HG03108 (cell line): ENCODE measurements at regions not wholly inside any gene's neighbourhood (a gene's known extent, or its start where the extent isn't known, plus 50 kb on each side); places are given as distances from the start of the nearest gene placed in this dataset.

ENCODE experiments used
- ATAC-seq: cut with Tn5 transposase; IDR thresholded peaks from one replicate; pipeline ENCODE4 v1.9.1; 2021; ENCODE audit warnings: moderate library complexity; ENCODE audit not compliant: unreplicated experiment

DNA sequence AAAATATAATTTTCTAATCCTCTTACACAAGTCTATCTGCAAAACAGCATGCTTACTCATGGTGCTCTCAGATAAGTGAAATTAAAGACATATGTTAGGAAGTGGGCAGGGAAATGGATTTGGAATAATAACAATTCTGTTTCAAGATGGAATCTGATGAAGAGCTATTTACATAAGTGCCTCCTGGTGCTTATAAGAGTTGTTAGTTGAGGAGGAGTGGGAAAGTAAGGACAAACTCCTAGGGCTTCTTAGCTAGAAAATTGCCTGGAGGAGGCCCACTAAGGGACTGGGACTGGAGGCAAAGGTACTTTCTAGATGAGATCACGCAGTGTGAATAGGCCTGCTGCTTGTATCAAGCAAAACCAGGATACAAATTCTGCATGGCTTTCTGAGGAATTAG lies 939.8 kb downstream of the GLUD2 start:
- no peak for ATAC-seq

DNA sequence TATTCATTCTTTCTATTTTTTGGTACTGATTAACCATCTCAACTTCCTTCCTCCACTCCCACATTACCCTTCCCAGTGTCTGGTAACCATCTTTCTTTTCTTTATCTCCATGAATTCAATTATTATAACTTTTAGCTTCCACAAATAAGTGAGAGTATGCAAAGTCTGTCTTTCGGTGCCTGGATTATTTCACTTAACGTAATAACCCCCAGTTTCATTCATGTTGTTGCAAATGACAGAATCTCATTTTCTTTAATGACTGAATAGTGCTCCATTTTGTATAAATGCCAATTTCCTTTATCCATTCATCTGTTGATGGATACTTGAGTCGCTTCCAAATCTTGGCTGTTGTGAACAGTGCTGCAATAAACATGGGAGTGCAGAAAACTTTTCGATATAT lies 940.4 kb downstream of the GLUD2 start:
- ATAC-seq = no peak

DNA sequence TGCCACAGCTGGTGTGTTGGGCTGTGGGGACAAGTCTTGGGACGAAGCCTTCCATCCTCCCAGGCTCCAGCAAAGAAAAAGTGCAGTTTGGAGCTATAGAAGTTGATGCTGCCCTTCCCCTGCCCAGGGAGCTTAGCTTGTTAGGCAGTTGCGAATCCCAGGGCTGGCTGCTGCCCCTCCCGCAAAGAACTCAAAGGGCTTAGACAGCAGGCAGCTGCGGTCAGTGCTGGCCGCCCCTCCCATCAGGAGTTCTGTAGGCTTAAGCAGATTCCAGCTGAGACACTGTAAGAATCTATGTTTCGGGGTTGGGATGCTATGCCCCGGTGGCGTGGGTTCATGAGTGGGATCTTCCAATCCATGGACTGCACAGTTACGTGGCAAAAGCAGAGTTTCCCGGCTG lies 956.7 kb downstream of the GLUD2 start:
- no peak for ATAC-seq

DNA sequence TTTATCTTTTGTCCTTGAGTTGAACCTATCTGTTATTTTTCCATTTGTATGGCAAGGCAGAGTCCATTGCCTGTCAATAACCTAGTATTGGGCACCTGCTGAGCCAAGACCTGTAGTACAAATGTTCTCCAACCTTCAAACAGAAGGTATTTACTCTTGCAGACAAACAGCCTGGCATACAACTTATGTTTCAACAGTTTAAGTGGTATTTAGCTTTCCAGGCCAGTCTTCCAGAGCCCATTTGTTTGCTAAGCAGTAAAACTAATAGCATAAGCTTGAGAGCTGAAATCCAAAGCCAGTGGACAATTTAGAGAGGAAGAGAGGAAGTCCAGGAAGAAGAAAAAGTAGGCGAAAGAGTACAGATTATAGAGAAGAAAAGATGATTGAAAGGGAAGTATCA lies 979.3 kb downstream of the GLUD2 start:
- ATAC-seq = no peak

DNA sequence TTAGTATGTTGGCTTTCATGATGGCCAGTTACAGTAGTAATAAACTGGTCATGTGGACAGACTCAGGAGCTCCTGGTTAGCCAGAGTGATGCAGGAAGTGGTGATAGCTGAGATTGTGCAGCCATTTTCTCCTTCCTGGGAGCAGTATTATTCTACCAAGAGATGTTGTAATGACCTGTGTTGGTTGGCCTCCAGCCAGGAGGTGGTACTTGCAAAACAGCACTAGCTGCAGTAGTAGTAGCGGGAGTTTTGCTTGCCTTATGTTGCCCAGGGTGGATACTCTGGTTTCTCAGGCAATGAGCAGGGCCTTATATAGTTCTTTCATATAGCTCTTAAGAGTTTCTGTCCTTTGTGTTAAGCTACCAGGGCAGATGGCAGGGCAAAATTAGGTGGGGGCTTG lies 998.8 kb downstream of the GLUD2 start:
- ATAC-seq = no peak

DNA sequence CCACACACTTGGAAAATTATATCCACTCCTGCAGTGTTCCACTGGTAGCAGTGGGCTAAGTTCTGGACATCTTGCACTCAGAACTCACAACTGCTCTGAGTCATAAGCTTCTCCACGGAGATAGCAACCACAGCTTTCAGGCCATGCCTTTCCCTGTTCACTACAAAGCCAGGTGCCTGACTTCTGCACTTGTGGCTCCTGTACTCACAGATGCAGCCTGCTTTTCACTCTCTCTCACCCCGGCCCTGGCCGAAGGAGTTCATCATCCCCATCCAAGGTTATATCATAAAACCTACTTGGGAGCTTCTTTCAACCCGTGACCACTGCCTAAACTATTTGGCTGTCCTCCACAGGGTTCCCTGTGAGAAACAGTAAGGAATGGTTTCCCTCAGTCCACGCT lies 999.4 kb downstream of the GLUD2 start:
- ATAC-seq = no peak

DNA sequence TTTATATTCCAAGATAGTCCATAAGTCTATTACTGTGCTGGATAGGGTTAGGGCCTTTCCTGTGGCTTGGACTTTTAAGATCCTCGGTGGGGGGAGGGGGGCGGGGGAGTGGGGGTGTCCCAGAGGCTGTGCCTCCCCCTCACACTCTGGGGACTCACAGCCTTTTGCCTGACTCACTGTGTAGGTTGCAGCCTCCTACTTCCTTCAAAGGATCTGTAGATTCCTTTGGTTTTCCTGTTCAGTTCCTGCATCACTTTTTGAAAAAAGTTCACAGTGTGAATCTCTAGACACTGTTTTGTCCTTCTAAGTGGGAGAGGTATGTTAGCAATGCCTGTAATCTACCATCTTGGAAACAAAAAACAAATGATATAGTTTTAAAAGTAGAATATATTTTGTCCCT lies 999.9 kb downstream of the GLUD2 start:
- ATAC-seq = no peak

DNA sequence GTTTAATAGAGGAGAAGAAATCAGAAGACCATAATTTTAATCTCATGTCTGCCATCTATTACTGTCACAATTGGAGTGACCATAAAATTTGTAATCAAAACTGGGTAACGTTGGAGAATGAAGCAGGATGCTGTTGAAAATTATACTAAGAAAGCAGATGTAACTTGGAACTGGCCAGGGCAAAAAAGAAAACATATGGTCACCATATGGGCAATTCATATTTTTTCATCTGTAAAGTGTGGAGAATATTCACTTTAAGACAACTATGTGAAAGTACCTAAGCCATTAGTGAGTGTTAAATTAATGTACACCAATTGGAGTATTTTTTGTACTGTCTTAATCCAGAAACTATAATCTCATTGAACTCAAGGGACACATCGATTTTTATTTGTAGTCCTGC lies 1008.0 kb downstream of the GLUD2 start:
- no peak for ATAC-seq

DNA sequence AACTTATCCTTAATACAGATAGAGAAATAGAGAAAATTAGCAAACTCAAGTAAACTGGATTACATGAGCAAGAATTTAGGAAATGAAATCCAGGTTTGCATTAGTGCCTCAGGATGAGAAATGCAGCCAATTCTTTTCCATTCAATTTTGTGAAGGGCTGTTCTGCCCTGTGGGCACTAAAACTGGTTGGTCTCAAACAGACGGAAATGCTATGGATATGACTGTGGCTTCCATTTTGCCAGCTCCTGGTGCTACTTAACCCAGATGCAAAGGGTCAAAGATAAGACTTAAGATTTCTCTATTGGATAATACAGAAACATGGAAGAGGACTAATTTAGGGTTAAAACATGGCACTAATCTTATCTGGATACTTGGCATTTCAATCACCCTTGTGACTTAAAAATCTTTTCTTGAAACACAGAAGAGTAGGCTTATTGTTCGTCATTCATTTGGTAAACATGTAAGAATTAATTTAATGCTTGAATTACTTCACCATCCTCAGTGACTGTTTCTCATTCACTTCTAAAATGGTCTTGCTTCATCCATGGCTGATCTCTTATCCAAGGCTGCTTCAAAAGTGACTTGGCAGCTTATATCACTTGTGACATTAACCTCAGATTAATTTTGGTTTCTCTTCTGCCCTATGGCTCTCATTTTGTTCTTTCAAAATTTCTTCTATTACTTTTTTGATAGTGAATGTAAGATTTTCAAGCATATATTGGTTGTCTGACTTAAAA lies 1008.7 kb downstream of the GLUD2 start:
- no peak for ATAC-seq

DNA sequence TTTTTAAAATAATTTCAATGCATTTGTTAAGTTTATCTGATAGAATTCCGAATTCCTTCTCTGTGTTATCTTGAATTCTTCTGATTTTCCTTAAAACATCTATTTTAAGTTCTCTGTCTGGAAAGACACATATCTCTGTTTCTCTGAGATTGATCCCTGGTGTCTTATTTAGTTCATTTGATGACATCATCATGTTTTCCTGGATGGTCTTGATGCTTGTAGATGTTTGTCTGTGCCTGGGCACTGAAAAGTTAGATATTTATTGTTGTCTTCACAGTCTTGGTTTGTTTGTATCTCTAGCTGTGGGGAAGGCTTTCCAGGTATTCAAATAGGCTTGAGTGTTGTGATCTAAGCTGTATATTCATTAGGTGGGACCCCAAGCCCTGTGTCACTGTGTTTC lies 1028.8 kb downstream of the GLUD2 start:
- ATAC-seq = no peak

DNA sequence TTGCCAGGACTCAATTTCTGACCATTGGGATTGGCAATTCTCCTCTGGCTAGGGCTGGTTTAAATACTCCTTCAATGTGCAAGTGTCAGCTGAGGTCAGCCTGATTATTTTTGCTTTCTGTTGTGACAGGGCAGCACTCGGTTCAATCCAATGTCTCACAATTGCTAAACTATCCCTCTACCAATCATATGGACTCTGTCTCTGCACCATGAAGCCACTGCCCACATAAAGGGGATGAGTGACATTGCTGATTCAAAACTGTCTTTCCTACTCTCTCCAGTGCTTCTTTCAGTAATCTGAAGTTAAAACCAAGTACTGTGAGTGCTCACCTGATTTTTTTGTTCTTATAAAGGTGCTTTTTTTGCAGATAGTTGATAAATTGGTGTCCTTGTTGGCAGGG lies 1030.7 kb downstream of the GLUD2 start:
- no peak for ATAC-seq

DNA sequence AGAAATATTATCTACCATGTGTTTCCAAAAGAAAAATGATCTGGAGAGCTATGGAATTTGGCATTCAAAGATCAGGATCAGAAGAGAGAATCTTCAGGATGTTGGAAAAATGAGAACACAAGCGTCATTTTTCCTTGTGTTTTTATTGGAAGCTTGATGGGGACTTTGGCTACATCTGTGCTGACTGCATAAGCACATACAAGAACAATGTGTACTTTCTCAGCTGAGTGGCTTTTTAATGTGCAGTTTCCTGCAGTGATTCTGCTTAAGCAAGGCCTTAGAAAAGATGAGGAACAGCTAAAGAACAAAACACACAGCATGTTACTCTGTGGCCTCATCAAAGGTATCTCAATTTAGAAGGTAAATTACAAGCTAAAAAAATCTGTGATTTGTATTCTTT lies 1039.9 kb downstream of the GLUD2 start:
- ATAC-seq = no peak

DNA sequence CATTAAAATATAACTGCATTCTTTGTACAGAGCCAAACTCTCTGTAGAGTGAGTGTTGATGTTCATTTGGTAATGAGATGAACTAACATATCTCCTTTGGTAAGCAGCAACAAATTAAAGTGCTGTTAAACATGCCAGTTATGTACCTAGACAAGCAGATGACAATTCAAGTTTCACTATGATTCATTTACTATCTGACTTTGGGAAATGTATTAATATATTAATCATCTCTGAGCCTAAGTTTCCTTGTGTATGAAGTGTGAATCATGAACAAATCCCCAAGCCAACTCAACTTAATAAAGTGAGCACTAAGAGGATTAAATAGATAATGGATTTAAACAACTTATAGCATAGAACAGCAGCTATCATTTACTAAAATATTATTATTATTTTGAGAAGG lies 1044.2 kb downstream of the GLUD2 start:
- no peak for ATAC-seq

DNA sequence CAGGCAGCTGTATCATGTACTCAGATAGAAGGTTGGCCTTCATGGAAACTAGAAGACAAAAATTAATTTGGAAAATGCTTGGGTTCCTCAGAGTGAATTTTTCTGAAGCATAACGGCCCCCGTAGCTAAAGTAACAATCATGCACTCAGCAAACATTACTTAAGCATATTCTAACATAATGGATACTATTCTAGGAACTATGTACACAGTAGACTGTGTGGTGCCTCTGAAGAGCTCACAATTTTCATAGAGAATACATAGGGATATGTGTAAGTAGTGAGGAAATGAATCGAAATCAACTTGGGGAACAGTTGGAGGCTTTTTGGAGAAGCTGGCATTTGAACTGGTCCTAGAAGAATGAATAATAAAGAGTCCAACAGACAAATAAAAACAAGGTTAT lies 1045.0 kb downstream of the GLUD2 start:
- ATAC-seq = no peak

DNA sequence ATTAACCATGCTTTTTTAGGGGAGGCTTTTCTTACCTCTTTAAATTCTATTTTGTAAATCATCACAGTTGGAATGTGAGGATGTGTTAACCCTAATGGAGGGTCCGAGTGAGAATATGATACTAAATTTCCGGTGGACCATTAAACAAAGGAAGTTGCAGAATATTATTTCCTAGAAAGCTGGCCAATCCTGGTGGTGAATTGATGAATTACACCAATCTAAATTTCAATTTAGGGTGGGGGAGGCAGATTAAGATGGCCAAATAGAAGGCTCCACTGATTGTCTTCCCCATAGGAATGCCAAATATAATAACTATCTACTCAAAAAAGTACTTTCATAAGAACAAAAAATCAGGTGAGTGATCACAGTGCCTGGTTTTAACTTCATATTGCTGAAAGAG lies 1045.6 kb downstream of the GLUD2 start:
- no peak for ATAC-seq

DNA sequence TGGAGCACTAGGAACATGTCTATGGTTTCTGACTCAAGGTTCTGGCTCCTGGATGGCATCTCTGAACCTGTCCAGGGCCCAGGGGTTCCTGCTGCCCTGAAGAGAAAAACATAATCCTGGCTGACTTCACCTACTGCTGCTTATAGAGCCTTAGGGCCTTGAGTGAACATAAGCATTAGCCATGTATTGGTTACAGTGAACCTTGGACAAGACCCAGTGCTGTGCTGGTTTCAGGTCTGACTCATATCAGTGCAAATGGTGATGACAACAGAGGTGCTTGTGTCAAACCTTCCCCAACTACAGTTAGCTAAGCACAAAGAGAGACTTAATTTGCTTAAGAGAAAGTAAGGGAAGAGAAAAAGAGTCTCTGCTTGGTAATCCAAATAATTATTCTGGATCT lies 1047.2 kb downstream of the GLUD2 start:
- ATAC-seq = no peak

DNA sequence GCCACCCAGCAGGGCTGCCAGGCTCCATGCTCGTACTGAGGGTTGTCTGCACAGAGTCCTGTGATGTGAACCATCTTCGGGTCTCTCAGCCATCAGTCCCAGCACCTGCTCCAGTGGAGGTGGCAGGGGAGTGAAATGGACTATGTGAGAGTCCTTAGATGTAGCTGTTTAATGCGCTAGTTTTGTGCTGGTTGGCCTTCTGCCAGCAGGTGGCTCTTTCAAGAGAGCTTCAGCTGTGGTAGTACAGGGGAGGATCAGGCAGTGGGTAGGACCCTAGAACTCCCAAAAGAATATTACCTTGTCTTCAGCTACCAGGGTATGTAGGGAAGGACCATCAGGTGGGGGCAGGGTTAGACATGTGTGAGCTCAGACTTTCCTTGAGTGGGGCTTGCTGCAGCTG lies 1066.0 kb downstream of the GLUD2 start:
- no peak for ATAC-seq

DNA sequence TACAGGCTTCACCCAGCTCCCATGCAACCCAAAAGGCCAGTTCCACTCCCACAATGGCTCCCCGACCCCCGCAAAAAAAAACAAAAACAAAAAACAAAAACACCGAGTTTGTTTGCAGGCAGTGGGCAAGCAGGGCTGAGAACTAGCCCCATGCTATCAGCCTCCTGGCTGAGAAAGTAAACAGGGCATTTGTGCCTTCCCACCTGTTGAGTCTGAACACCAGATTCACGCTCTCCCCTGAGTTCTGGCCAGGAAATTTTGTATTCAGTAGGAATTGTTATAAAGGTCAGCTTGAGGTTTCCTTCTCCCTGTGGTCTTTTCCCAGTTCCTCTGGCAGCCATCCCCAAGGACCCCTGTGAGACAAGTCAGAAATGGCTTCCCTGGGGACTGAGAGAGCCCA lies 1066.5 kb downstream of the GLUD2 start:
- ATAC-seq = no peak

DNA sequence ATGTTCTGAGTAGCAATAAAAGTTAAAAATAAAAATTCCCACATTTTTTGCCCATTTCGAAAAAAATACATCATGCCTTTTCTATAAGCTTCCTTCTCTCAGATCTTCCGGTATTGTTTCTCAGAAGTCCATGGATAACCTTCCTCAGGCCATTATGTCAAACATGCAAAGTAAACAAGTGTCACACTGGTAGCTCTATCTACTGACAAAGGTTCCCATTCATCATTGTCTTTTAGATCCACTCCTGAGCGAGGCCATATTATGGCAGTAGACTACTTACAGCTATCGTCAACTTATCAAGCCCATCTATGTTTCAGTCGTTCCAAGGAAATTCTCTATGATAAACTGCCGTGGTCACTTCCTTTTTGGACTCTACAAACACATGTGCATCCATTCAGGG lies 1068.2 kb downstream of the GLUD2 start:
- no peak for ATAC-seq

DNA sequence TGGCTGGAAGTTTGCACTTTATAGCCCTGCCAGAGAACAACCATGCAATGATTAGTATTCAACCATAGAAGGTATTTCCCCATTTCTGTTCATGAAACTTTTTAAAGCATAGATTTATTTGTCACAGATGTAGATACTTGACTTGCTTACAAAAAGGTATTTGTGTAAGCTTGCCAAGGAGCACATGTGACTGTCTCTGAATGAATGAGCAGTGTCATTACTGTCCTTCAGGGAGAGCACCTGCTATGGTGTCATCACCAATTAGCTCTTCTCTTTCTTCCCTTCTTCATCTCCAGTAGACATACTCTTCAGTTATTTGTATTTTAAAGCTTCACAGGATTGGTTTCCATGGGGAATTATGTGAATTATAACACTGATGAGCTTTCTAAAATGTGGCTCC lies 1064.7 kb upstream of the GRIA3 start:
- no peak for ATAC-seq

DNA sequence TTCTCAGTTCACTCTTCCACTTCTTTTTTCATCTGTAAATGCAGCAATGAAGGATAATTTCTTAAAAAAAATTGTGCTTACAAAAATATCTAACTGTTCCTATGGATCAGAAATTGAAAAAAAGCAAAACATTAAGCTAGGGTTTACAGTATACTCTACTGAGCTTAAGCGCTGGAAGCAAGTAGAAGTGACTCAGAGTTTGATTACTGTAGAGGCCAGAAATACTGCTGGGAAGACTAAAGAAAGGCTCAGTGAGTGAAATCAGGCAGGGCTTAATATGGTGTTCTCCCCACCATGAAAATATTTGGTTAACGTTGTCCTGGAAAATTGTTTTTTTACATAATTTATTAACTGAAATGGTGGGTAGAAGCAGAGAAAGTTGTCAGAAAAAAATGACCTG lies 1061.8 kb upstream of the GRIA3 start:
- ATAC-seq = no peak

DNA sequence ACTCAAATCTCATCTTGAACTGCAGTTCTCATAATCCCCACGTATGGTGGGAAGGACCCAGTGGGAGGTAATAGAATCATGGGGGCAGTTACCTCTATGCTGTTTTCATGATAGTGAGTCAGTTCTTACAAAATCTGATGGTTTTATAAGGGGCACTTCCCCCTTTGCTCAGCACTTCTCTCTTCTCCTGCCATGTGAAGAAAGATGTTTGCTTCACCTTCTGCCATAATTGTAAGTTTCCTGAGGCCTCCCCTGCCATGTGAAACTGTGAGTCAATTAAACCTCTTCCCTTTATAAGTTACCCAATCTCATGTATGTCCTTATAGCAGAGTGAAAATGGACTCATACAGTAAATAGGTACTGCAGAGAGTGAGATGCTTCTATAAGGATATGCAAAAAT lies 1050.6 kb upstream of the GRIA3 start:
- no peak for ATAC-seq

DNA sequence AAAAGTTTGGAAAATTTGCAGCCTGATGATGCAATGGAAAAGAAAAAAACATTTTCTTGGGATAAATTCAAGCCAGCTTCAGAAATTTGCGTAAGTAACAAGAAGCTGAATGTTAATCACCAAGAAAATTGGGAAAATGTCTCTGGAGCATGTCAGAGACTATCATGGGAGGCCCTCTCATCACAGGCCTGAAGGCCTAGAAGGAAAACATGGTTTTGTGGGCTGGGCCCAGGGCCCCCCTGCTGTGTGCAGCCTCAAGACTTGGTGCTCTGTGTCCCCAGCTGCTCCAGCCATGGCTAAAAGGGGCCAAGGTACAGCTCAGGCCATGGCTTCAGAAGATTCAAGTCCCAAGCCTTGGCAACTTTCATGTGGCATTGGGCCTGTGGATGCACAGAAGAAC lies 1049.8 kb upstream of the GRIA3 start:
- no peak for ATAC-seq

DNA sequence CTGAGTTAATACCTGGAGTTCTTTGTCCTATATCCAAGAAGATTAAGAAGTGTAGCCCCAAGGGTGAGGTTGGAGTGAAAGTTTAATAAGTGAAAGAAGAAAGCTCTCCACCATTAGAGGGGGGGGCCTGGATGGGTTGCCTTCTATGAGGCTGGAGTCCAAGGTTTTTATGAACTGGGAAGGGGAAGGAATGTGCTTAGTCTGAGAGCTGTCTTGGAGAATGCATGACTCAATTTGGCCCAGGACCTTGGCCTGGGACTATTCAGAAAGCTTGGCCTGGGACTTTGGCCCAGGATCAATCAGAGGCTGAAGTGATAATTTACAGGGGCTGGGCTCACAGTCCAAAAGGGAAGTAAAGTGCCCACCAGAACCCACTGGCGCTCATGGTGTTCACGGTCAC lies 1049.0 kb upstream of the GRIA3 start:
- ATAC-seq = no peak
